ENCODE measurements at regions not wholly inside any gene's neighbourhood (a gene's known extent, or its start where the extent isn't known, plus 50 kb on each side); places are given as distances from the start of the nearest gene placed in this dataset.
A peak's percentile ranks its signal among the peaks of the same experiment; 100 is the strongest.

DNA sequence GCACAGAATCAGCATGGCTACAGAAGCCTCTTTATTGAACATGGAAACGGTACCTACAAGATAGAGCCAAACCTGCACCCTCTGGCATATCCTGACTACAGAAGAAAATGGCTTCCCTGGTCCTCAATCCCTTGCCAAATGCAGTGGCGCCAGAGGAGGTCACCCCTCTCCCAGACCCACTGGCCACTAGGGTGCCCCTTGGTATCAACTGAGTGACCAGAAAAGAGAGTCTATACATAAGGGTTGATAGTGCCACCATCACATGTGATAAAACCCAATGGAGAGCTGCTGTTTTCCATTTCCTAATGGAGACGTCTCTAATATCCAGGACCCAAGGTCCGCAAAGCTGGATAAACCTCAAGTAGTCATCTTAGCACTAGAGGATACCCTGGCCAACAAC, 52.7 kb upstream of the ALK start:
- ATAC-seq (no peak), DNase-seq (no peak)

DNA sequence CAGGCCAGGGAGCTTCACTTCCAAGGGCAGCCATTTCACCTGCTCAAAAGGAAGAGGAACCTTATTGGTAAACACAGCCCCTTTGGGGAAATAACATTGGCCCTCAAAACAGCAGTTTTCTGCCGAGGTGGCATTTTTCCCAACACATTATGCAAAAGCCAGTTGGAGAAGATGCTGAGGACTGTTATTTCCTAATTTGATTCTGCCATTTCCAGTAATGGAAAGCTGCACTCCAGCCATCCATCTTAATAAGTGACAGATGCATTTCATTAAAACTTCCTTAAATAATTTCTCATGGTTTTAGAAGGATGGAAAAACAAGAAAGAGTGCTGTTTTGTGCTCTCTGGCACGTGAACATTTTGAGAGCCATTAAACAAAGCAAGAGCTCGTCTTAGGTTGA, 55.9 kb upstream of the ALK start:
- DNase-seq (no peak), ATAC-seq (no peak)

DNA sequence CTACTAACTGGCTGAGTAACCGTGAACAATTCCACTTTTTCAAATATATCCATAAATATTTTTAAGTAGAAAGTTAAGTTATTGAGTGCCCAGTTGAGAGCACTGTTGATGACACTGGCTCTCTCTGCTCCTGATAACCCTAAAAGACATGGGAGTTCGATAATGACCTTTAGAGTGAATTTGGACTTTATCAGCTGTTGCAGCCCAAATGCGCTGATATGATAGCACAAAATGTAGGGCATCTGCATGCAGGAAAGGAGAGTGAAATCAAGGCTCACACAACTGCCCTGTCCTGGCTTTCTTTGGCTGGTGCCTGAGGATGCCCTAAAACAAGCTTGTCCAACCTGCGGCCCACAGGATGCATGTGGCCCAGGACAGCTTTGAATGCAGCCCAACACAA, 60.0 kb upstream of the ALK start:
- ATAC-seq (no peak), DNase-seq (no peak)

DNA sequence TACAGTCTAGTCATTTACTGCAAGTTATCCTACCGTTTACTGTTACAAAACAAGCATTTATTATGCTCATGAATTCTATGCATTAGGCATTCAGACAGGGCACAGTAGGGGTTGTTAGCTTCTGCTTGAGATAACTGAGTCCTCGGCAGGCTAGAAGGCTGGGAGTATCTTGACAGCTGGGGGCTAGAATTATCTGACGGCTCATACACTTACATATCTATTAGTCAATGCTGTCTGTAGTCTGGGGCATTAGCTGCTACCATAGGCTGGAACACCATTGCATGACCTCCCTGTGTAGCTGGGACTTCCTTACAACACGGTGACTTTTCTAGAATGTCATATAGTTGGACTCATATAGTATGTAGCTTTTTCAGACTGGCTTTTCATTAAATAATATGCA, 61.9 kb upstream of the ALK start:
- DNase-seq: no peak
- ATAC-seq: no peak

DNA sequence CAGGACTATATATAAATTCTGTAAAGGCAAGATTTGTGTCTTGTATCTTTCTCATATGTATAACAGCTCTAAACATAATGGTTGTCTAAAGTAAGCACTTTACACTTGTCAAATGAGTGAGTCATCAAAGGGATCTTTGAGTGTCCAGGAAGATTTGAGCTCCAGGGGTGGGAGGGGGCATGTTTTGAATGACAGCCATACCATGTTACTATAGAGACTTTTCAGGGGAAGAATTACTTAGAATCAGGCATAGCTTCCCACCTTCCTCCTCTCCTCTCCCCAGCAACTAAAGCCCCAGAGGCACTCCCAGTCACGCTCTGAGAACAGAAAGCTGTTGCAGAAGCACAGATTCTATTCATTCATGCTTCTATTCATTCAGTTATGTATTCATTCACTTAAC, 65.8 kb upstream of the ALK start:
- DNase-seq: no peak

DNA sequence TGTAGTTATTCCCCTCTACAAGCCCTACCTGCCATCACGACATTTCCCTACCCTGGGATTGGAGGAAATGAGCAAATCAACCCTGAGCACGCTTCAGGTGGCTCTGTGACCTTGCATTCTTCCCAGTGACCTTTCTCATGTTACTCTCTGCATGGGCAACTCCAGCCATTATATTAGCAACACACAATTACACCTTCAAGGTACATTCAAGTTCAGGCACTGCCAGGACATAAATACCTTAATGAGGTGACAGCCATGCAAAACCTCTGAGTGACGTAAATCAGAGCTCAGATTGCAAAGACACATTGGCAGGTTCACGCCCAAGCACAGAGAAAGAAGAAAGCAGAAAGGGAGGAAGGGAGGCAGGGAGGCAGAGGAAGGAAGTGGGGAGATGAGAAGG, 68.7 kb upstream of the ALK start:
- ATAC-seq (no peak), DNase-seq (no peak)

More for the DNA sequence above, 65.8 kb upstream of the ALK start:
- ATAC-seq: no peak

DNA sequence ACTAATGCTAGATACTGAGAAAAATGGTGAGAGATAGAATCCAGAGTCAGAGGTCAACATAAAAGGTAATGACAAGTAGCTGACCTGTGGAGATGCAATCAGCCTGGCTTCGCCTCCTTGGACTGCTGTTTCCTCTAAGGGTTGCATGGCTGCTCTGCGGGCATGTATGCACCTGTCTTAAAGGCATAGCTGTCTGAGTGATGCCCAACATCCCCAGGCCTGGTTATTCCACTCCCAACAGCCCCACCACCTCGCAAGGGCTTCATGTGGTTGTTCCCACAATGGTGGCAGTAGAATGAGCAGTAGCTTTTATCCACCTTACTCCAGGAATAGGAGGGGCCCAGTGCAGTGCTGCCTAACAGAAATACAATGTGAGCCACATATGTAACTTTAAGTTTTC, 69.7 kb upstream of the ALK start:
- DNase-seq: no peak

DNA sequence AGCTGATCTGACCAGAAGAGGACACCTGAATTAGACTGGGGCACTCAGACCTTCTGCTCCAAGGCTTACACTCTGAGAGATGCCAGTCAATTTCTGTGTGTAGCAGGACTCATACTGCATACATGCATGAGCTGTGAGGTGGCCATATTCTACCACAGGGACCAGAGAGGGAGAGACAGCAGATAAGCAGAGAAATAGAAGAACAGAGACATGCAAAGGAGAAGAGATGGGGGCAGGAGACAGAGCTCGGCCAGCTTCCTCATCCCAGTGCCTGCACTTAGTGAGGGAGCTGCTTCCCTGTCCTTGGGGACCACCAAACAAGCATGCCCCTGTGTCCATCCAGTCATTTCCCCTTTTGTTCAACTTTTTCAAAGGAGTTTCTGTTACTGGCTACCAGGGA, 73.9 kb upstream of the ALK start:
- ATAC-seq (no peak), DNase-seq (no peak)

More for the DNA sequence above, 69.7 kb upstream of the ALK start:
- ATAC-seq: no peak

DNA sequence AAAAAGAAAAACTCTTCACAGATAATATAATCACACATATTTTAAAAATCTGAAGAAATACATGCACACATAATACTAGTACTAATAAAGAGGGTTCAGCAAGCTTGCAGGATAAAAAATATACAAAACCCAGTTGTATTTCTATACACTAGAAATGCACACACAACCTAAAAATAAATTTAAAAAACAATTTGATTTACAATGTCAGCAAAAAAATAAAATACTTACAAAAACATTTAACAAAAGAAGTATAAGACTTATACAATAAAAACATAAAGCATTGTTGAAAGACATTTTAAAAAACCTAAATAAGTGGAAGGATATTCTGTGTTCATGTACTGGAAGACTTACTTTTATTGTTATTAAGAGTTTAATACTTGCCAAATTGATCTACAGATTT, 81.7 kb upstream of the ALK start:
- no peak for DNase-seq
- ATAC-seq: no peak

DNA sequence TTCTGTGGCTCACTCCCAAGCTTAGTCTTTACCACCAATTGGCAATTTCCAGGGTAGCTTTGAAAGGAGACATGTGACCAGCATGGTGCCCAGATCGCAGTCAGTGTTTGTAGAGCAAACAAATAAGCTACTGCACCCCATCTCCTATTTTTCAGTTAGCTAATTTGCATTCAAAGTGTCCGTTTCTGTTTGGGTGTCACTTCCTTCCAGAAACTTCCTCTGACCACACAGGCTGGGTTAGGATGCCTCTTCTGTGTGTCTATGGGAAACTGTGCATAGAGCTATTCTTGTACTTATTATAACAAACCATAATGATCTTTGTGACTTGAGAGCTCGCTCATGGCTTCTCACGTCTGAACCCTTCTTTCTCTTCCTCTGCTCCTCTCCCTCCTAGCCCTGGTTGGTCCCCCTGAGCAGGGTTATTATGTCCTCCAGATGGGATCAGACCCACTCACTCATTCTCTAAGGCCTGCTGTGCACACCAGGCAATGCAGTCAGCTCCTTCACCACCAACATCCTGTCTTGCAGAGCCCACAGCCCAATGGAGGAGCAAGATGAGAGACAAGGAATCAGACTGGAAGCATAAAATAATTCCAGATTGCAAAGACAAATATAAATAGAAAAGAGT, 101.2 kb upstream of the ALK start:
- ATAC-seq: no peak
- no peak for DNase-seq

DNA sequence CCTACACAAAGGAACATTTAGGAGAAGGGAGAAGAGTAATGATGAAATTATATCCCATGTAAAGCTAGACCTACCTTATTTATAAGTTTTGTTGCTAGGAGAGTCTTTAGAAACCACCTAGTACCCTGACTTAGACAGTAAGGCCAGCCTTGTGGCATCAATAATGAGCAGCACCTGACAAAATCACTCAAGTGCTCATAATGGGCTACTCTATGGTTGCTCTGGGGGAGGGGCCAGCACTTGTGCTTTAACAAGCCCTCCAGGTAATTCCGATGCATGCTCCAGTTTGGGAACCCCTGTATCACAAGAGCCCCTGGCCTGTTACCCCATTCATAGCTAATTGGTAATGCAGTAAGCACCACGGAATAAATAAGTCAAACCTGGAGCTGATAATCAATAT, 102.9 kb upstream of the ALK start:
- no peak for ATAC-seq

DNA sequence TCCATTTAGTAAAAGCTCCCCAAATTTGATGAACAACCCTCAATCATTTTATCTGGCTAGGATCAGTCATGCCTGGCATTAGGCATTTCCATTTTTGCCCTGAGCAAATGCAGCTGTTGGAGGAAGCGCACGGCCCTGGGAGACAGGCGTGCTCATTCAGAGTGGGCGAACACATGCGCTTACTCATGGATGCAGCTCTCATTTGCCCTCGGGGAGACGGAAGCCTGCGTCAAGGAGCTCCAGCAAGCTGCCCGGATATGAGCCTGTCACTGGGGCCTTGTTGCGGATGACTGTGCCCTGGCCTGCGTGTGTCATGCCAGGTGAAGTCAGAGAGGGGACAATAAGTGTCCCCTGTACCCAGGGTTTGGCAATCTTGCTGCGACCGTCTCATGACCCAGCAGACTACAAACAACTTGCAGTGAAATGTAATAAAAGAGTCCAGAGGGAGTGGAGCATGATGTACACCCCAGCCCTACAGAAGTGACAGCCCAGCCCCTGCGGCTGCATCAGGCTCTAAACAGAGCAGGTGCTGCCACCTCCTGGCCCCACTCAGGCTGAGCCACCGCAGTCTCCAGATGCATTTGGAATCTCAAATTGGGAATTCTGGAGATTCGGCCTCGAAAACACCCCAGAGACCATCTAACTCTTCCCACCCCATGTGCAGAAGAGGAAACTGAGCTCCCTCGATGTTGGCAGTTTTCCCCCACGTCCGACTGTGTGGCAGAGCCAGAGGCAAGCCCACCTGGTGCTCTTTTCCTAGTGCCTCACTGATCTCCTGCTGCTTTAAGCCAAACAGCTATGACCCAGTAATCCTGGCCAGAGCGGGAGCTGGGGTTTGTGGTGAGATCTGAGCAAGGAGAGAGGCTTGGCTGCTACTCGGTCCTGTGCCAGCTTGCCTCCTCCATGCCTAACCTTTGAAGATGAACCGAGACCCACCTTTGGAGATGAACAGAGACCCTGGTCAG, 105.0 kb upstream of the ALK start:
- ATAC-seq: no peak
- DNase-seq: peak; percentile 14

More for the DNA sequence above, 102.9 kb upstream of the ALK start:
- DNase-seq: no peak

DNA sequence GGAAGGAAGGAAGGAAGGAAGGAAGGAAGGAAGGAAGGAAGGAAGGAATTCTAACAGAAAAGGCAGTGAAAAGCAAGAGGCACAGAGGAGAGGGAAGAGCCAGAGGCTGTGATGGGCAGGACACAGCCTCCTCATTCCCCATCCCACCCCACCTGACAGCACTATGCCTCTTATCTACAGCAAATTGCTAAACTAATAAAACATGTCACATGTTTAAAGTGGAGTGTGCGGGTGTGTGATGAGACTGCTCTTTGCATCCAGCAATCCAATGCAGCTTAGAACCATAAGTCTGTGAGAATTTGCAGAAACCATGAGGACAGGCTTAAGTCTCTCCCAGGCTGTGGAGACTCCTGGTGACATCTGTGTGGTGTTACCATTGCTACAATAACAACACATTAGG, 108.4 kb upstream of the ALK start:
- ATAC-seq (no peak), DNase-seq (no peak)

DNA sequence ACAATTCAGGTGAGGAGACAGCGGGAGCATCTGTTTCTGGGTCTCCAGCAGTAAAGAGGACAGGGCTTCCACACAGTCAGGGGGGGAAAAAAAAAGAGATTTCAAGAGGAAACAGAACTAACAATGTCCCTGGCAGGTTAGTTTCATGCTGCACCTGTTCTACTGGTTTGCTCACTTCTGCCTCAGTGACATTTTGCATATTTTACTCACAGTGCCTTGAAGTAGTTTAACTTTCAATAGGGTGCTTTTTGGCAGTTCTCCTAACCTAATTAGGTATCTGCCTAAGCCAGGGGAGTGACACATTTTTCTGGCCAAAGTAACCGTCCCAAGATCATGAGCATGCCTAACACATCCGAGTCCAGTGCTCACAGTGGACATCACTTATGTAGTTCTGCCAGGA, 109.0 kb upstream of the ALK start:
- ATAC-seq (no peak), DNase-seq (no peak)

DNA sequence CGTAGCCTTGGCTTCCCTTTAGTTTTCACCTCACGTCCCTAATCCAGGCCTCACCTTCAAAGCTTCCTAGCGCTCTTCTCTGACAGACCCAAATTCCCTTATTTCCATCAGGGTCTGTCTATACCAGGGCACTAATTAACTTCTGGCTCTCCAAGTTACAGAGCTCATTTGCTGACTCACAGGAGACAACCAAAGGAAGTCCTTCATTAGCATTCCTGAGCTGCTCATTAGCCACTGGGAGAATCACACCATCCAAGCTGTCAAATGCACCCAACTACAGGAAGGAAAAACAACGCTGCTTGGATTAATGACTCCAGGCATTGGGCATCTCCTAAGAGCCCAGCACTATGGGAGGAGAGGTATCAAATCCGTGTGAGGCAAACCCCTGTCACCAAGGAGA, 109.8 kb upstream of the ALK start:
- DNase-seq: no peak
- ATAC-seq: no peak

DNA sequence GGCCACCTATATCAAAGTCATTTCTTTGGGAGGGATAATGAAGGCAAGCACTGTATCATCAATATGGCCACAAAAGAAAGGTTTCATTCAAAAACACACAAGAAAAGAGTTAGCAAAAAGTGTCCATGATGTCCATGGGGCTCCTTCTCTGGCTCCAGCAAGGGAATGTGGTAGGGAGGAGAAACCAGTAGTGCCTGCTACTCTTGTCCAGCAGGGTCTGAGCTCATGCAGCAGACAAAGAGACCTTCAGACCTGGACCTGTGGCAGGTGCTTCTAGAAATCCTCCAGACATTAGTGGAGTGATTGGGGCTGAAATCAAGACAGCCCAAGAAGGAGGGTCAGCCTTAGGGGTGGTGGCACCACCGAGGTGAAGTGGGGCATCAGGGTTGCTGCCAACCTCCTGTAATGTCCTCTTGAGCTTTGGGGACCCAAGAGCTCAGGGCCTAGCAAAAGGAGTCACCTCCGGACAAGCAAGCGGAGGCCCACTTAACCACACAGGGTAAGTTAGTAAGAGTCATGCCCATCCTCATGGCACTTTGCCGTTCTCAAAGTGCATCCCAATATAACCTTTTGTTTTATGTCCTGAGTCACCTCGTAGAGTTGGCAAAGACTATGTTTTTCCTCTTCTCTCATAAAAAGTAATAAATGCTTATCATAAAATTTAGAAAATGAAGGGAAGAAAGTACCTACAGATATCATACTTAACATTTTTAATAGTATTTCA, 112.6 kb upstream of the YPEL5 start:
- no peak for ATAC-seq

DNA sequence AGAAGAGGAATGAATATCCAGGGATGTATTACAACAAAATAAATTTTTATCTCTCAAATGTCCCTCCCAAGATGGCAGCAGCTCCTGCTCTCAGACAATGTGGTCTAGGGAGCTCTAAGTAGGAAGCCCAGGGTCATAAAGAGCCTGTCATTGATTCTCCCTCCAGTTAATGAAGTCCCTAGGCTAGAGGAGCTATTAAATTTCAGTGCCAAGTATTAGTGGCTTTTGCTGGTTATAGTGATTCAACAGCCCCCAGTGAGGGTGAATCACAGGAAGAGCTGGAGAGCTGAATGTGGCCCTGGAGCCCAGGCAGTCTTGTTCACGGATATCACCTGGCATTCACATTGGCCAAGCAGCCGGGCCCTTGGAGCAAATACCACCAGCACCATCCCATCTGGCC, 109.8 kb upstream of the YPEL5 start:
- DNase-seq (no peak), ATAC-seq (no peak)

More for the DNA sequence above, 112.6 kb upstream of the YPEL5 start:
- no peak for DNase-seq

DNA sequence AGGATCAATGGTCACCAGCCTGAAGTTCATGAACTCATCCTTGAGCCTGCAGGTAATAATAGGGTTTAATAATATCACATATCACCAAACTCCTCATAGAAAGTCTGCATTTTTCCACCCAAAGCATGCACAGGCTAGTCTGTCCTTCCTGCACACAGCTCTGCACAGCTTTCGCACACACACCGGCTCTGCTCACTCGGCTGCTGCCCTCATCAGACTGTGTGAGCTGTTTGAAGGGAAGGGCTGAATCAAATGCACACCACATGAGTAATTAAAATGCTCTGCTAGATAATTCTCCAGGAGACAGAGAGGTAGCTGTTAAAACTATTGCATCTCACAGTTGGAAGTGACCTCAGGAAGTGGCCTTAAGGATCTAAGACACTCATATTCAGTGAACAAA, 108.4 kb upstream of the YPEL5 start:
- ATAC-seq (no peak), DNase-seq (no peak)

DNA sequence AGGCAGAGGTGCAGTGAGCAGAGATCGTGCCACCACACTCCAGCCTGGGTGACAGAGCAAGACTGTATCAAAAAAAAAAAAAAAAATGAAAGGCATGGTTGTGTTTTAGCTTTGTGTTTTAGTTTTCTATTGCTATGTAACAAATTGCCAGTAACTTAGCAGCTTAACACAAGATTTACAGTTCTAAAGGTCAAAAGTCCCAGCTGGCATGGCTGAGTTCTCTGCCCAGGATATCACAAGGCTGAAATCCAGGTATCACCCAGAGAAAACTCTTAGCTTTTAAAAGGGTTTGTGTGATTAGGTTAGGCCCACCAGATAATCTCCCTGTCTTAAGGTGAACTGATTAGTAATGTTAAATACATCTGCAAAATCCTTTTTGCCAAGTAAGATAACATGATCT, 107.7 kb upstream of the YPEL5 start:
- ATAC-seq (no peak), DNase-seq (no peak)

DNA sequence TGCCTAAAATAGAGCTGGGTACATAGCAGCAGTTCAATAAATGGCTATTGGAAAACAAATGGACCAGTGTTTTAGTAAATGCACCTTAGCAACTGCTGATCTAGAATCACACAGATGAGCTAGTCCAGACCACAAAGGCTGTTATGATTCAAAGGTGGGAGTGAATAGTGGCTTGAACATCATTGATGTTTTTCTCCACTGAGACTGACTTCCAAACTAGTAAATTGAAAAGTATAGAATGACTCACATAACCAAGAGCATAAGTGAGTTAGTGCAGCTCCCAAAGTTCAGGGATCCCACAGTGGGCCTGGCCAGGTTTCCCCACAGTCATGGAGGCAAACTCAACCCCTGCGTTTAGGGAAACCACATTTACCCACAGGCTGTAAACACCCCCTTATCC, 106.7 kb upstream of the YPEL5 start:
- DNase-seq (peak; percentile 12), ATAC-seq (peak; percentile 87)

DNA sequence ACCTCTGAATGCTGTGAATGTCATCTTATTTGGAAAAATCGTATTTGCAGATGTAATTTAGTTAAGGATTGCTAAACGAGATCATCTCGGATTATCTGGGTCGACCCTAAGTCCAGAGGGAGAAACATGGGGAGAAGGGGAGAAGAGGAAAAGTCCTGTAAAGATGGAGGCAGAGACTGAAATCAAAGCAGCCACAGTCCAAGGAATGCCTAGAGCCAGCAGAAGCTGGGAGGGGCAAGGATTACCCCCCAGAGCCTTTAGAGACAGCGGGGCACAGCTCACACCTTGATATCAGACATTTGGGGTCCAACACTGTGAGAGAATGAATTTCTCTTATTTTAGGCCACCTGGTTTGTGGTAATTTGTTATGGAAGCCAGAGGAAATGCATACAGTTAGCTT, 104.9 kb upstream of the YPEL5 start:
- ATAC-seq: no peak
- DNase-seq: no peak

DNA sequence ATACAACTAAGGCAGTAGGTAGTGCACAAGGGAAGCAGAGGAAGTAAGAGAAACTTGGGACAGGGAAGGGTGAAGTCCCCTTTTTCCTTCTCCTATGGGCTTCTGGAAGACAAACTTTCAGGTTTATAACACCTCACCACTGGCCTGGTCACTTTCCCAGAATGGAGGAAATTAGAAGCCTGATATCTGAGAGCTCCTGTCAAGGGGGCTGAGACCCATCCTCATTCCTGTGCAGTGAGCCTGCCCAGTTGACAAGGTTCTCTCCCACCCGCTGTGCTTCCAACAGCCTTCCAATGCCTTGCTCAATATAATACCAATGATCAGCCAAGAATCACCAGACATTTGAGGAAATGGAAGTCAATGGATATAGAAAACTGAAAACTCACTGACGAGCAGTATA, 100.4 kb upstream of the YPEL5 start:
- DNase-seq: no peak
- no peak for ATAC-seq

DNA sequence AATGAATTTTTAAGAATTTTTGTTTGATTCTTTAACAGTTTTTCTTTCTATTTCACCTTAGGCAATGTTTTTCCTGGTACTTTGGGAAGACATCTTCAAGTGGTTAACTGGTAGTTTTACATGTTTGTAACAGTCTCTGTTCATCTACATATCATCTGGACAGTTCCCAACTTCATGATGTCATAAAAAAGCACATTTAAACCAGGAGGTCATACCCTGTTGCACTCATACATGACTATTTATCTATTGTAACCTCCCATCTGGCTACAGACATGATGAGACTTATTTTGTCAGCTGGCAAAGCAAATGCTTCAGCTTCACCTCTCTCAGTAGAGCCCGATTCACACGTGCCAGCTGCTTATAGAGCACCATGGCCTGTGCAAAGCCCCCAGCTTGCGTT, 99.8 kb upstream of the YPEL5 start:
- DNase-seq: no peak
- no peak for ATAC-seq

Data from stimulated activated naive CD8-positive, alpha-beta T cell treated with anti-CD3 and anti-CD28 coated beads, Interleukin-15, Interleukin-2, amounts not matched to agents 100 U/mL and 50 U/mL, for 24 hours (primary cell).